Cerebellar cortex (tissue), 1 donor: ENCODE measurements at regions not wholly inside any gene's neighbourhood (a gene's known extent, or its start where the extent isn't known, plus 50 kb on each side); places are given as distances from the start of the nearest gene placed in this dataset.
"Not testable (repeated sequence)": the region's sequence is repeated elsewhere in the genome, so short reads cannot be mapped to it uniquely, and the experiment has no call there.

Source experiments
- DNase-seq: peaks from one replicate; pipeline ENCODE4 v3.0.0-alpha.2; 2015; ENCODE audit warnings: low spot score

DNA sequence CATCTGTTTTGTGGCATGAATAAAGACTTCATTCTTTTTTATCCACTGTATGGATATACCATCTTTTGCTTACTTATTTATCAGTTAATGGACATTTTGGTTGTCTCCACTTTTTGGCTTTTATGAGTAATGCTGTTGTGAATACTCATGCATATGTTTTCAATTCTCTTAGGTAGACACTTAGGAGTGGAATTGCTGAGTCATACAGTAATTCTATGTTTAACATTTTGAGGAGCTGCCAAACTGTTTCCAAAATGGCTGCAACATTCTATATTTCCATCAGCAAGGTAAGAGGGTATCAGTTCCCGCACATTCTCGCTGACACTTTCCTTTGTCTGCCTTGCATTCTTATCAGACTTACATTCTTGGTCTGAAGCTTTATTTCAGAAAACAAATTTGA lies 191.1 kb downstream of the WNT5A start:
- DNase-seq = no peak

- no peak for DNase-seq
Measured at GRCh38 chr3:55294557-55294956, 192.5 kb downstream of the WNT5A start.

- DNase-seq = no peak
Measured at GRCh38 chr3:55292360-55292759, 194.7 kb downstream of the WNT5A start.

- no peak for DNase-seq
Measured at GRCh38 chr3:55288657-55289056, 198.4 kb downstream of the WNT5A start.

- DNase-seq = no peak
Measured at GRCh38 chr3:55286693-55287092, 200.4 kb downstream of the WNT5A start.

- no peak for DNase-seq
Measured at GRCh38 chr3:55285156-55285555, 201.9 kb downstream of the WNT5A start.

DNA sequence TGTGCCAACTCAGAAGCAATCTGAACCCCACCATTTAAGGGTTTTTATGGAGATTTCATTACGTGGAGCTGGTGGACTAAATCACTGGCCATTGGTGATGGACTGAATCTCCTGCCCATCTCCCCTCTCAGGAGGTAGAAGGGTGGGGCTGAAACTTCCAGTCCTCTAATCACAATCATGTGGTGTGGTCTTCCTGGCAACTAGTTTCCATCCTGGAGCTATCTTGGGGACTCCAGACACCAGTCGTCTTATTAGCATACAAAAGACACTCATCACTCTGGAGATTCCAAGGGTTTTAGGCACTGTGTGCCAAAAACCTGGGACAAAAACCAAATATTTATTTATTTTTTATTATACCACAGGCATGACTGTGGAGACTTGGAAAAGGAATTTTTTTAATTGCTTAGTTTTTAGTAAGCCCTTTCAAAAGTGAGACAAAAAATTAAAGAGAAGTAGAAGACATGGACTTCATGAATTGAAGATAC lies 203.6 kb downstream of the WNT5A start:
- DNase-seq = no peak

- DNase-seq = no peak
Measured at GRCh38 chr3:55282994-55283393, 204.1 kb downstream of the WNT5A start.

DNA sequence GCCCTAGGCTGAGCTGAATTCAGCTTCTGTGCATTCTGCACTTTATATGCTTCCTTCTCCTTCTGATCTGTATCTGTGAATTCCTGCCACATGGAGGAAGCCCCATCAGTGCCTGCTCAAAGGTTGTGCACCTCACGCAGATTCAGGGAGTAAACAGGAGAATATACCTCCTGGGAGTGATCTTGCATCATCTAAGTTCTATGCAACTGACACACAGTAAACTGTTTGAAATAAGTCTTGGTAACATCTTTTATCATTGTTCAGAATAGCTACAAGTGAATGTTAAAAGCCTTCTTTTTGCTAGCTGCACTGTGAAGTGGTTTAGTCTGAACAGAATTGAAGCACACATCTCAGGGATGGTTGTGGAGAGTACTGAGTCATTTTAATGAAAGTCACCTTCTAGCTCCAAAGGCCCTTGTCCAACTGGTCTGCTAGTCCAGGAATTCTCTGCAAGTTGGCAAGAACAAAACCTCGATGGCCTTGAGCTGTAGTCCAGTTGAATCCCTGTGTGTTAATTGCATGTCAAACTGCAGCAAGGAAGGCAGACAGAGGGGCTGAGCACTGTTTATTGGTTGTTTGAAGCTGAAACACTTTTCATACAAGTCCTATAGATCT lies 215.0 kb downstream of the WNT5A start:
- no peak for DNase-seq

DNA sequence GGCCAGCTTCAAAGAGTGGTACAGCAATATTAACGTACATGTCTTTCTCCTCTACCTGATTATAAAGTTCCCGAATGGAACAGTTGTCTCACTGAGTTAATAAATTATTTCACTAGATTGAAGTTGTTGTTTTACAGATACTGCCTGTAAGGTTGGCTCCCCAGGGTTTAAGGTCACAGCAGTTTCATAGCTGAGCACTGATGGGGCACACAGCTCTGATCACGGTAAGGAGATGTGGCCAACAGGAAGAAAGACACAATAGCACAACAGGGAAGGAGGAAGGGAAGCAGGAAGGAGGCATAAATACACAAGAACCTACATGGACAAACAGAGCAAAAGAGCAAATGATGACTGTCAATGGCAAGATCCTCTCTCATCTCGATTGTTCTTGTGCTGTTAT lies 215.6 kb downstream of the WNT5A start:
- no peak for DNase-seq

DNA sequence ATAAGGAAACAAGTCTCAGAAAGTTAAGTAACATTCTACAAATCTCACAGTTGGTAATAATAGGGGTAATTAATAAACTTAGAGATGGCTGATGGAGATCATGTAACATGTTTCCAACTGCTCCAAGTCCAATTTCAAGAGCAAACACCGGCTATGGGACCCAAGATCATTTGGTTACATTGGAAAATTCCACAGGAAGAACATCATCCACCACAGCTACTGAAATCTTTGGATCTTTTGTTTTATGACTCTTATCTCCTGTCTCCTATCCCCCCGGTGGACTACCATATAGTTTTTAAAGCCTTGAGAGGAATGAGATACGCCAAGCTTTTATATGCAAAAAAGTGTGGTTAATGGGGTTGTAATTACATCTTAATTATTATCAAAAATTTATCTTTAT lies 216.1 kb downstream of the WNT5A start:
- no peak for DNase-seq

- DNase-seq = no peak
Measured at GRCh38 chr3:55269636-55270035, 217.5 kb downstream of the WNT5A start.

DNA sequence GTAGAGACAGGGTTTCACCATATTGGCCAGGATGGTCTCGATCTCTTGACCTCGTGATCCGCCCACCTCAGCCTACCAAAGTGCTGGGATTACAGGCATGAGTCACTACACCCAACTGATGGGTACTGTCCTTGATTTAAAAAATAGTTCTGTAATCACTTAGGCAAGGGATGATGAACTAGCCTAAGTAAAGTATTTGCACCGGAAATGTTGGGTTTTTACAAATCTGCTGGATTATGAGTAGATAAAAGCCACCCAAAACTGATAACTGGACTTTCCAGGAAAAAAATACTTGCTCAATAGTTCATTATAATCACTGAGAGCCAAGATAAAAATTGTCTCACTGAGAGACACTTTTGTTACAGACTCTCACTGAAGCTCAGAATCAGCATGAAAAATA lies 218.0 kb downstream of the WNT5A start:
- no peak for DNase-seq

DNA sequence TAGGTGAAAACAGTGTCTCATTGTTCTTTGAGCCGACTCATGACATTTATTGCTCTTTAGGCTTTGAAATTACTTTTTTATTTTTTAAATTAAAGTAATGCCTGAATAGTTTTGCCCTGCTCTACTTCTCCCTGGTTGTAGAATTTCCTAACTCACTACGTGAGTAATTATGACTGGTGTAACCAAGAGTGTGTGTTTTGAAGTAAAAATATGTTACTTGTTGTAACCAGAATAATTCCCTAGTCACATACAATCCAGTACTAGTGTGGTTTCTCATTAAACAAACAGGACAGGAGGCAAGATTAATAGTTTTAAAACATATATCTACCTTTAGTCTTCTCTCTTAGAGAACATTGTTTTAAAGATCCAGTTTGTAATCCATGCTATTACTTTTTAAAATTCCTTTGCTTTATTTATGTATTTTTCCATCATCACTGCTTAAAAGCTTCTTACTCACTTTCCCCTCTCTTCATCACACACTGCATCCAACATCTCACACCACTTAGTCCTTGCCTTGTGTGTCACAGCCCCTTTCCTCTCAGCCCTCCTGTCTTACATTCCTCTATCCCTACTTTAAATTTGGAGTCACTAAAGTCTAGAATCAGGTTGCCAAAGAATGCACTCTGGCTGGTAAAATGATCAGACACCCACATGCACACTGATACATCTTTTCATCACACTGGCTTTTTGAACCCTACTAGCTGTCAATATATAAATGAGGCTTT lies 219.7 kb downstream of the WNT5A start:
- DNase-seq = no peak

- no peak for DNase-seq
Measured at GRCh38 chr3:55264919-55265318, 222.2 kb downstream of the WNT5A start.

GRCh38 chr3:55252921-55253320 lies 234.2 kb downstream of the WNT5A start:
- no peak for DNase-seq

GRCh38 chr3:55249156-55249555 lies 237.9 kb downstream of the WNT5A start:
- not testable (repeated sequence) for DNase-seq

GRCh38 chr3:55247666-55248065 lies 239.4 kb downstream of the WNT5A start:
- DNase-seq = no peak

GRCh38 chr3:55246033-55246432 lies 241.1 kb downstream of the WNT5A start:
- no peak for DNase-seq

DNA sequence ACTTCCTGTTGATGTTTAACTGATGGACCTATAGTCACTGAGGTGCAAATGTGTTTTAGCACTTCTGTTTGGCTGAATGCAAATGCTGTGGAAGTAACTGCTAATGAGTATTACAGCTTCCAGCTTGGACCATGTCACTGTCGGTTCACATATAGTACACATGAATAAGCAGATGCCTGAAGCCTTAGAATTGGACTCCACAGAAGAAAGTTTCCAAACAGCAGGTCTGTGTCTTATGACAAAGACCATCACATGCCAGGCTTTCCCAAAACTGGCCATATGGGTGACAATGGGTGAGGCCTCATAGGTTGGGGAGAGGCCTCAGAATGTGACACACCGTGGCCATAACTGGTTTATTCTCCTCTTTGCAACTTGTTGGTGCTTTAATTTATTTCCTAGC lies 241.8 kb downstream of the WNT5A start:
- DNase-seq = no peak

DNA sequence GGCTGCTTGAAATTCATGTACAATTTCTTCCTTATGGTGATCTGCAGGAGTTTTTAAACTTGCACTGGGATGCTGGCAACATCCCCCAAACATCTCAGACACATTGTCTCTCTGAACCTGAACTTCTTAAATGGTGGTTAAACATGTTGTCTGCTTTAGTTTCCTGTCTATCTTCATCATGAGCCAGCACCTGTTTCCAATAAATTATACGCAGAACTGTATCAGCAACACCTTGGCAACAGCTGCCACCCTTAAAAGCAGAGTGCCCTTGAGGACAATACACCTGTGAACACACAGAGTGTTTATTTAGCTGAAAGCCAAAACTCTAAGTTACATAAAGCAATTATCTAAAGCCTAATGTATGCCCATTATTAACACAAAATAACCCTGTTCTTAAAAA lies 242.9 kb downstream of the WNT5A start:
- no peak for DNase-seq

- DNase-seq = no peak
Measured at GRCh38 chr3:55243678-55244077, 243.4 kb downstream of the WNT5A start.

DNA sequence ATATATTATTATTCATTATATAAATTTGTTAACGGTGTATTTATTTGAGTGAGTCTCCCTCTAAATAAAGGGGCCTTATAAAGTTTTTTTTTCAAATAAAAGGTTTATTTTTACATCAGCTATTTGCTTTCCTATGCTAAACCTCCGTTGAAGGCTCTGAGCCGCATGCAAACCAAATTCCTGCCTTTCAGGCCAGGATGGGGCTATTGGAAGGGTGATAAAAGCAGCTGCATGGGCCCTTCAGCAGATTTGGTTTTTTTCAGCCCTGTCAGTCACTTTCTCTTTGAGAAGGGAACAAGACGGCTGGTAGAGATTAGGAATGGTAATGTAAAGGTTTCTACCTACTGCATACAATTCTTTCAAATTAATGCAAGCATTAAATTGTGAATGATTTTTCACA lies 244.2 kb downstream of the WNT5A start:
- DNase-seq = no peak

DNA sequence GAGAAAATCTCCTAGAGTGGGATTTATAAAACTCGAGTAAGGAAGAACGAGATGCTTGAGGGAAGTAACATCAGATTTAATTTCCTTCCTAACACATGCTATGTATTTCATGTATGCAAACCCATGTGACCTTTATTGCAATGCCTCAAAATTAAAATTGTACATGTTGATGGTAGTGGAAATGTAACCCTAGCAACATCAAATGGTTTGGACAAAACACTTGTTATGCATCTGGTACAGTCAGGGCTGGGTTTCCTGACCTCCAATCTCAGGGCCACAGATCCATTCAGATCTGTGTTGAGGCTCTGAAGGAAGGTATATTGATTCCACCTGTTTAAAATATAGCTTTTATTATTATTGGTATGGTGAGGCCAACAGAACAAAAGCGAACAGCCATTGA lies 246.0 kb downstream of the WNT5A start:
- no peak for DNase-seq
